GM18511 (cell line): ENCODE measurements at regions not wholly inside any gene's neighbourhood (a gene's known extent, or its start where the extent isn't known, plus 50 kb on each side); places are given as distances from the start of the nearest gene placed in this dataset.
A peak's percentile ranks its signal among the peaks of the same experiment; 100 is the strongest.

ENCODE experiments used
- ATAC-seq: cut with Tn5 transposase; IDR thresholded peaks from one replicate; pipeline ENCODE4 v1.9.1; 2021; ENCODE audit warnings: mild to moderate bottlenecking, moderate library complexity; ENCODE audit not compliant: unreplicated experiment

DNA sequence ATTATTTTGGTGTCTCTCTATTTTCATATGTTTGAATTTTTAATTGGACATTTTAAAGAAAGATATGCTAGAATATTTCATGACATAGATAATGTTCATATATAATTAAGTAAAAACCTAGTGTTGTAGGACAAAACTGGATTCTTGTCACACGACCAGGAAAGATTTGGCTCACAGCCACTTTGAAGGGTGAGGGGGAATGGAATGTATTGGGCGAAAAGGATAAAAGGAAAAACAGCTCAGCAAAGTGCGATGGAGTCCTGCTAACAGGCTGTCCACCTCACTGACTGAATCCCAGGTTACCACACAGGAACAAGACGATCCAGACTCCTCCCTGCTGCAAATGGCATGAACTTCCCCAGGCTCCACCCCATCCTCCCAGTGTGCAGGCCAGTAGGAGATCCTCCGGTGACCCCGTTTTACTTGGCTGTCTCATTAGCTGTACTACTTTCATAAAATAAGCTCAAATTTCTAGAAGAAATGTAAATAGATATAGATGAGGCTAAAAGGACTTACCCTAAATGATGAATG, 186.2 kb downstream of the CD47 start:
- ATAC-seq, result no peak

DNA sequence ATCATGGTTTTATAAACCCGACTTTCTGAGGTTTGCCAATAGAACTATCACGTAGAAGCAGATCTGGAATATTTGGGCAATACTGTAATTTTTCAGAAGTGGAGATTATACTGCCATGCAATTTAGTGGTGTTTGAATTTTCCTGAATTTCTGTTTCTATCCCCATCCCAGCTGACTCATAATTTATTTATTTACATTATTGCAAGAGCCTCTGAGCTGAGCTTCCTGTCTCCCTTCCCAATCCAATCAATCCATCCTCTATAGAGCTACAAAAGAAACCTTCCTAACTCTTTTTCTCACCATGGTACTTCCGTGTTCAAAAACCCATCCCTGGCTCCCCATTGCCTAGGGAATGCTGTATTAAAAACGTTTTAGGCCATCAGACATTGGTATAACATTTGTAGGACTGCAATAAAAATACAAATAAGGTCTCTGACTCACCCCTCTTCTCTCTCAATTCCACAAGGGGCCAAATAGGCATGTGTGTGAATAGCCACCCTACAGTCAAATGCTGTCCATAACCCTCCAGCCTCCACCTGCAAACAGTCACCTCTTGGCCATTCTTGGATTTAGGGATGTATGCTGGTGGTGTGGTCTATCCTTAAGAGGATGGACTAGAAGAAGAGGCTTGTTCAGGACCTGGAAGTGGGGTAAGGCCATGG, 190.7 kb downstream of the CD47 start:
- no peak for ATAC-seq

DNA sequence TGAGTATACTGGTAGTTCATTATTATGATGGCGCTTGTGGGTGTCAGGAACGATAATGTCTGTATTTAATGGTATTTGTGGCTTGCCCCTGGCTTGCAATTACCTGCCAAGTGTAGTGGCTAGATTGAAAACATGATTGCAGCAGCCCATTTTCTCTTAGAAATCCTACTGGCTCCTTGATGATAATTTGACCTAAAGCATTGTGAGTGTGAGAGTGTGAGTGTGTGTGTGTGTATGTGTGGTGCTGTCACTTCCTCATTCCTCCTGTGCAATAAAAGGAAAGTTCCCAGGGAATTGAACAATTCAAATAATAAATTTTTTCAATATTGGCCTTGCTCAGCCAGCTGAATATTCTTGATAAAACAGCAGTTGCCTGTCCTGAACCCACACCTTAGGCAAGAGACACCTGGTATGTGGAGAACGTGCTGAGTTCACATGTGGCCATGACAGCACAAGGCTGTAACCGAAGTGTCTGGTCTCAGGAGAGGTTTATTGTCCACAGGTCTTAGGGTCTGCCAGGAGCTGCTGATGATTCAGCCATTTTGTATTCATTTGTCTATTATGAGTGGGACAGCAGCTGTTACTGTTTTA, 193.3 kb downstream of the CD47 start:
- ATAC-seq, result no peak

GRCh38 chr3:107894998-107895397, 195.8 kb downstream of the CD47 start:
- ATAC-seq, result no peak

DNA sequence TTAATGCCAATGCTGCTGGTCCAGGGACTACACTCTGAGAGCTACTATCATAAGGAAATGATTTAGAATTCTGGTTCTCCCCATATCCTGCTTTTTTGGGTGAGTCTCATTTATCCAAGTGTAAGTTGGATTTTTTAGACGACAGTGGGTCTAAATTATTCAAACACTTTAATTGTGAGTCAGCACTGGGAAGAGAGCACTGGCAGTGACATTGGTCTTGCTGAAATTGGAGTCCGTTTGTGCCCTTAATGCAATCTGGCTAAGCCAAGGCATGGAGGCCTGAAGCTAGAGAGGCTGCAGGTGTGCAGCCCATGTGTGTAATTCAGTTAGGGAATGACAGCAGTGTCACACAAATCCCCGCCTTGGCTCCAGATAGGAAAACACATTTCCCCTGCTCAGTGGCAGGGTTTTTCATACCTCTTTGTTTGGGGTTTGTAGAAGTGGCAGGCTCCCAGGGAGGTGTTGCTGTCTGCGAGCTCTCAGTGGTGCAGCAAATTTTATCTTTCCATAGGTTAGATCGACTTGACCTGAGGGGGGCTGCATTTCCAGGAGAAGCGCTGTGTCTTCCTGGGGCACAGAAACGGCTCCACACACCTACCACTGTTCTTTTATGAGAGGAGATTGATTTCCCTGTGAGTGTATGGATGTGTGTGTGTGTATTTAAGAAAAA, 197.7 kb downstream of the CD47 start:
- no peak for ATAC-seq

DNA sequence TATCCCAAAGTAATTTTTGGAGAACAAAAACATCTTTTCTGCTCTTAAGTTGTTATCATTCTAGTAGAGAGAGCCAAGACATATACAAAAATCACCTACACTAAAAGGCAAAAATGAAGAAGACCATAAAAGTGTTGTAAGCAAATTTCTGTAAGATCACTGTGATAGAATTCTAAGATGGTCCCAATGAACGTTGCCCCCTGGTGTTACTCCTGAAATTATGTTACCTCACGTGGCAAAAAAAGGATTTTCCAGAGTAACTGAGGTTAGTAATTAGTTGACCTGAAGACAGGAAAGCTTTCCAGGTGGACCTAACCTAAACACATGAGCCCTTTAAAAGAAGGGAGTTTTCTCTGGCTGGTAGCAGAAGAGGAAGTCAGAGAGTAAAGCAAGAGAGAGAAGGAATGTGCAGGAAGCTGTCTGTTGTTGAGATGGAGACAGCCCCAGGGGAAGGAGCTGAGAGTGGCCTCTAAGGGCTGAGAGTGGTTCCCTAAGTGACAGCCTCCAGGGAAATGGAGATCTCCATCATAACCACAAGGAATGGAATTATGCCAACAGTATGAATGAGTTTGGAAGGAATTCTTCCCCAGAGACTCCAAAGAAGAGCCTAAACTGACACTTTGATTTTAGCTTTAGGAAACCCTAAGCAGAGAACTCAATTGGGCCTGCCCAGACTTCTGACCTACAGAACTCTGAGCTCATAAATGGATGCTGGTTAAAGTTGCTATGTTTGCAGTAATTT, 205.9 kb downstream of the CD47 start:
- no peak for ATAC-seq

GRCh38 chr3:107884028-107884427, 206.8 kb downstream of the CD47 start:
- no peak for ATAC-seq

GRCh38 chr3:107882881-107883280, 207.9 kb downstream of the CD47 start:
- no peak for ATAC-seq

GRCh38 chr3:107882261-107882660, 208.6 kb downstream of the CD47 start:
- no peak for ATAC-seq

DNA sequence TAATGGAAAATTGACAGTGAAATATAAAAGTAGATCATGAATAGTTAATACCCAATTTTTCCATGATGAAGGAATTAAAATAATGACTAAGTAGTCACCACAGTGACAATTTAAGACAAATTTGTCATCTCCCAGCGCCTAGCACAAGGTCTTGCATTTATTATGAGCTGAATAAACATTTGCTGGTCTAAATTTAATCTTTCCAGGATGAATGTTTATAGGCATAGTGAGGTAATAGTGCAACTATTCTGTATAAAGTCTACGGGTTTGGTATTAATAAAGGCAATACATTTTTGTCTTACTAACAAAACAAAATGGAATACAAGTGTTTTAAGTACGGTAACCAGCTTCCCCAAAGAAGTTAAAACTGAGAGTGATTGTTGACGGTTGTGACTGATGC, 209.3 kb downstream of the CD47 start:
- no peak for ATAC-seq

GRCh38 chr3:107880702-107881101, 210.1 kb downstream of the CD47 start:
- ATAC-seq, result no peak

DNA sequence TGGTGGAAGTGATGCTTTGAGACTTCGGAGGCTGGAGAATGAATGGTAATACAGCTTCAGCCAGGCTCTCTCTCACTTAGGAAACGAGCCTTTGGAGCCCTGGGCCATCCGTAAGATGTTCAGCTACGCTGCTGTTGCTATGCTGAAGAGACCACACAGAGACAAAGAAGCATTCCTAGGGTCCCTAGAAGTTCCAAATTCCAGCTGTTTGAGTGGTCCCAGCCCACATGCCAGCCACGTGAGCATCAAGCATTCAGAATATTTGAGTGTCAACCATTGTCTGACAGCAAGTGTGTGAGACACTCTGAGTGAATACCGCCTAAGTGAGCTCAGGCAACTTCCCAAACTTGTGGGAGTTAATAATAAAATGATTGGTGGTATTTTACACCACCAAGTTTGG, 212.9 kb downstream of the CD47 start:
- no peak for ATAC-seq

DNA sequence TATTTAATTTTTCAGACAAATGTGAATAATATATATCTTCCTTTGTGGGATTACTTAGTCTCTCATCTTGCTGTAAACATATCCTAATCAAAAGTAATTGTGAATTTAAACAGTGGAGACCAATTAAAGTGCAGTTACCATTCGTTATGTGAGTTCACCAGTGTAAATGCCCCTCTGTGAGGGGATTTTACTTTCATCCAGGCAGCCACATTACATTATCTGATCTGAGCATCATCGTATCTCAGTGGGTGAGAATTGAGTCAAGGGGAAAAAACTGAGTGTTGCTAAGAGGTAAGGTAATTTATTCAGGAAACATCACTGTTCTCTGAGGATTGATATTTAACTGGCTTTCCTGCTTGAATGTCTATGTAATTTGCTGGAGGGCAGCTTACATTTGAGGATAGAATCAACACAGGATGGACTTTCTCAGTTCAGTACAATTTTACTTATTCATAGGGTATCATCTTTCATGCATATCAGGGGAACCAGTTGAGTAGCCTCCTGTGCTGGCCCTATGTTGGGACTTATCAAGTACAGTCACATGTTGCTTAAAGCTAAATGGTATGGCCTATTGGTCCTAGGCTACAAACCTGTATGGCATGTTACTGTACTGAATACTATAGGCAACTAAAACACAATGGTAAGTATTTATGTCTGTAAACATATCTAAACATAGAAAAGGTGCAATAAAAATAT, 219.7 kb downstream of the CD47 start:
- no peak for ATAC-seq

GRCh38 chr3:107870096-107870495, 220.7 kb downstream of the CD47 start:
- ATAC-seq, result no peak

DNA sequence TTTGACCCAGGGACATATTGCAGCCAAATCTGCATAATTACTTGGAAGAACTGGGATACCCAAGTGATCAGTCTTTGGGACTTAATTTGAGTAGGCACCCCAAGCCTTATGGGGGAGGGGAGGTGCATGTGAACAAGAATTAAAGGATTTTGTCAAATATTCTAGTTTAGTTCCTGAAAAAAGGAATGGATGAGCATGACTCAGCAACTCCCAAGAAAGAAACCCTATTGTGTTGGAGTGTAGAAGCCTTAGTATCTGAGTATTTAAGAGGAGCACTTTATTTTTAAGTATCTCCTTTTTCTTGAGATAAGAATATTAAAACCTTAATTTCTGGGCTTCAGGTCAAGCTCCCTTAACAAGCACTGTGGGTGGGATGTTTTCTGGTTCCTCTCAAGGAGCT, 222.4 kb downstream of the CD47 start:
- ATAC-seq, result no peak

GRCh38 chr3:107861904-107862303, 228.9 kb downstream of the CD47 start:
- ATAC-seq, result peak; percentile 97

- ATAC-seq, result no peak
Measured at GRCh38 chr3:107861422-107861821, 229.4 kb downstream of the CD47 start.
